HepG2 (cell line): ENCODE measurements at regions not wholly inside any gene's neighbourhood (a gene's known extent, or its start where the extent isn't known, plus 50 kb on each side); places are given as distances from the start of the nearest gene placed in this dataset.

Source experiments
- AHR ChIP-seq: IDR thresholded peaks from 2 replicates; pipeline ENCODE4 v1.6.1; 2018; ENCODE audit warnings: missing genetic modification reagents, missing compliant biosample characterization
- ATF7 ChIP-seq, 2 experiments: fragments of 450-650 bp in 1 of 2; sonication (generic) in 1 of 2; formaldehyde crosslinking in 1 of 2; IDR thresholded peaks; 2 replicates each; pipeline versions ENCODE4 v1.4.0 to v1.6.1; 2016 to 2020; ENCODE audit warnings: antibody characterized with exemption in 1 of 2, mild to moderate bottlenecking in 1 of 2, missing genetic modification reagents in 1 of 2
- DR1 ChIP-seq: sonication (generic); formaldehyde crosslinking; IDR thresholded peaks from 2 replicates; pipeline ENCODE4 v1.8.0; 2021; ENCODE audit warnings: mild to moderate bottlenecking, missing genetic modification reagents, inconsistent platforms
- ELK4 ChIP-seq: sonication (generic); formaldehyde crosslinking; IDR thresholded peaks from 2 replicates; pipeline ENCODE4 v1.9.0; 2021; ENCODE audit warnings: missing genetic modification reagents, borderline replicate concordance
- FOXJ3 ChIP-seq: sonication (generic); formaldehyde crosslinking; IDR thresholded peaks from 2 replicates; pipeline ENCODE4 v1.4.0; 2020; ENCODE audit warnings: missing genetic modification reagents, mild to moderate bottlenecking, borderline replicate concordance
- HMG20B ChIP-seq: conservative IDR thresholded peaks from 2 replicates; pipeline ENCODE4 v1.6.1; 2016; ENCODE audit warnings: missing genetic modification reagents, missing compliant biosample characterization
- HNRNPH1 ChIP-seq: fragments of 200-400 bp; formaldehyde crosslinking; optimal IDR thresholded peaks from 2 replicates; pipeline ENCODE3; 2017; ENCODE audit warnings: mild to moderate bottlenecking, low read depth, low read length
- HNRNPLL ChIP-seq: fragments of 200-400 bp; formaldehyde crosslinking; IDR thresholded peaks from 2 replicates; pipeline ENCODE4 v1.6.1; 2017; ENCODE audit warnings: mild to moderate bottlenecking, low read depth, low read length; ENCODE audit not compliant: poor library complexity, severe bottlenecking
- KLF15 ChIP-seq: sonication (generic); formaldehyde crosslinking; IDR thresholded peaks from 2 replicates; pipeline ENCODE4 v1.8.1; 2023; ENCODE audit warnings: borderline replicate concordance, mild to moderate bottlenecking, inconsistent platforms, missing genetic modification reagents, mixed read lengths
- NONO ChIP-seq, 2 experiments: fragments of 450-650 bp in 1 of 2; sonication (generic) in 1 of 2; formaldehyde crosslinking in 1 of 2; IDR thresholded peaks in 1 of 2; conservative IDR thresholded peaks in 1 of 2; 2 replicates each; pipeline versions ENCODE4 v1.6.1 to v1.8.0; 2017 to 2022; ENCODE audit warnings: mild to moderate bottlenecking in 1 of 2, missing genetic modification reagents in 1 of 2, moderate library complexity in 1 of 2
- NR3C1 ChIP-seq: sonication (generic); formaldehyde crosslinking; IDR thresholded peaks from 2 replicates; pipeline ENCODE4 v1.4.0; 2020; ENCODE audit warnings: missing genetic modification reagents
- RFX1 ChIP-seq: fragments of 450-650 bp; IDR thresholded peaks from 2 replicates; pipeline ENCODE4 v1.6.1; 2017
- TEAD3 ChIP-seq: optimal IDR thresholded peaks from 2 replicates; pipeline ENCODE3; 2016; ENCODE audit warnings: borderline replicate concordance
- ZBTB1 ChIP-seq: sonication (generic); formaldehyde crosslinking; IDR thresholded peaks from 2 replicates; pipeline ENCODE4 v1.4.0; 2020; ENCODE audit warnings: missing genetic modification reagents, borderline replicate concordance
- ZFP37 ChIP-seq: sonication (generic); formaldehyde crosslinking; IDR thresholded peaks from 2 replicates; pipeline ENCODE4 v1.4.0; 2020; ENCODE audit warnings: missing genetic modification reagents, borderline replicate concordance
- ZNF180 ChIP-seq: sonication (generic); formaldehyde crosslinking; IDR thresholded peaks from 2 replicates; pipeline ENCODE4 v1.4.0; 2020; ENCODE audit warnings: low read depth, missing genetic modification reagents, borderline replicate concordance
- ZNF24 ChIP-seq: fragments of 450-650 bp; IDR thresholded peaks from 2 replicates; pipeline ENCODE4 v1.6.1; 2017; ENCODE audit warnings: antibody characterized with exemption, mild to moderate bottlenecking
- ZNF280D ChIP-seq: sonication (generic); formaldehyde crosslinking; IDR thresholded peaks from 2 replicates; pipeline ENCODE4 v1.5.1; 2020; ENCODE audit warnings: mild to moderate bottlenecking, missing genetic modification reagents
- ZNF335 ChIP-seq: sonication (generic); formaldehyde crosslinking; IDR thresholded peaks from 2 replicates; pipeline ENCODE4 v1.4.0; 2020; ENCODE audit warnings: missing genetic modification reagents
- ZNF343 ChIP-seq: sonication (generic); formaldehyde crosslinking; IDR thresholded peaks from 2 replicates; pipeline ENCODE4 v1.4.0; 2020; ENCODE audit warnings: mild to moderate bottlenecking, missing genetic modification reagents
- ZNF350 ChIP-seq: sonication (generic); formaldehyde crosslinking; IDR thresholded peaks from 2 replicates; pipeline ENCODE4 v1.4.0; 2020; ENCODE audit warnings: mild to moderate bottlenecking, low read depth, missing genetic modification reagents, borderline replicate concordance
- ZNF414 ChIP-seq: sonication (generic); formaldehyde crosslinking; IDR thresholded peaks from 2 replicates; pipeline ENCODE4 v1.5.0; 2020; ENCODE audit warnings: missing genetic modification reagents
- ZUFSP ChIP-seq: sonication (generic); formaldehyde crosslinking; IDR thresholded peaks from 2 replicates; pipeline ENCODE4 v1.9.0; 2021; ENCODE audit warnings: missing genetic modification reagents, mild to moderate bottlenecking, borderline replicate concordance
- ZZZ3 ChIP-seq: sonication (generic); formaldehyde crosslinking; IDR thresholded peaks from 2 replicates; pipeline ENCODE4 v1.4.0; 2020; ENCODE audit warnings: missing genetic modification reagents, mild to moderate bottlenecking, borderline replicate concordance

- TF ChIP-seq TEAD3 (no peak), RFX1 (no peak), ZNF24 (no peak), KLF15 (CRISPR knock-in tag) (no peak), ZNF180 (no peak), ZBTB1 (no peak), HMG20B (0 out of 2 replicates have a peak, but pooled peaks have one; percentile 2), ZFP37 (CRISPR knock-in tag) (no peak), ZNF335 (CRISPR knock-in tag) (no peak), NONO (IDR thresholded peaks at IDR 0.05) (no peak), NONO (CRISPR knock-in tag; conservative IDR thresholded peaks at IDR 0.05) (no peak), HNRNPH1 (no peak), ELK4 (CRISPR knock-in tag) (no peak), NR3C1 (no peak), FOXJ3 (CRISPR knock-in tag) (no peak), AHR (CRISPR knock-in tag) (0 out of 2 replicates have a peak, but pooled peaks have one; percentile 19), HNRNPLL (peak; percentile 87), ZZZ3 (CRISPR knock-in tag) (no peak), ZUFSP (CRISPR knock-in tag) (no peak), DR1 (CRISPR knock-in tag) (no peak), ATF7 (IDR thresholded peaks at IDR 0.05) (no peak), ATF7 (CRISPR knock-in tag; IDR thresholded peaks at IDR 0.05) (no peak), ZNF343 (CRISPR knock-in tag) (no peak), ZNF280D (0 out of 2 replicates have a peak, but pooled peaks have one; percentile 53), ZNF414 (no peak), ZNF350 (CRISPR knock-in tag) (no peak)
Observed at GRCh38 chr15:98428253-98428989, 219.9 kb upstream of the IGF1R start (continued).
